Fibroblast of villous mesenchyme (primary cell): ENCODE measurements at regions not wholly inside any gene's neighbourhood (a gene's known extent, or its start where the extent isn't known, plus 50 kb on each side); places are given as distances from the start of the nearest gene placed in this dataset.
A peak's percentile ranks its signal among the peaks of the same experiment; 100 is the strongest.

Experiments
- DNase-seq: peaks from one replicate; pipeline ENCODE4 v3.0.0-alpha.2; 2010; ENCODE audit warnings: low read depth
- H3K4me3 ChIP-seq: 2 replicates; pipeline ENCODE4 v1.5.1; 2011; ENCODE audit warnings: low read depth, mild to moderate bottlenecking, low read length
- TF ChIP-seq, protein P1 (sequence below): IDR thresholded peaks from 2 replicates; pipeline ENCODE4 v1.5.1; 2012; ENCODE audit warnings: low read depth, mild to moderate bottlenecking, low read length; ENCODE audit not compliant: insufficient read depth

GRCh38 chr13:91169321-91170050 lies 178.0 kb upstream of the MIR17HG start:
- no peak for DNase-seq
- TF ChIP-seq, protein P1, sequence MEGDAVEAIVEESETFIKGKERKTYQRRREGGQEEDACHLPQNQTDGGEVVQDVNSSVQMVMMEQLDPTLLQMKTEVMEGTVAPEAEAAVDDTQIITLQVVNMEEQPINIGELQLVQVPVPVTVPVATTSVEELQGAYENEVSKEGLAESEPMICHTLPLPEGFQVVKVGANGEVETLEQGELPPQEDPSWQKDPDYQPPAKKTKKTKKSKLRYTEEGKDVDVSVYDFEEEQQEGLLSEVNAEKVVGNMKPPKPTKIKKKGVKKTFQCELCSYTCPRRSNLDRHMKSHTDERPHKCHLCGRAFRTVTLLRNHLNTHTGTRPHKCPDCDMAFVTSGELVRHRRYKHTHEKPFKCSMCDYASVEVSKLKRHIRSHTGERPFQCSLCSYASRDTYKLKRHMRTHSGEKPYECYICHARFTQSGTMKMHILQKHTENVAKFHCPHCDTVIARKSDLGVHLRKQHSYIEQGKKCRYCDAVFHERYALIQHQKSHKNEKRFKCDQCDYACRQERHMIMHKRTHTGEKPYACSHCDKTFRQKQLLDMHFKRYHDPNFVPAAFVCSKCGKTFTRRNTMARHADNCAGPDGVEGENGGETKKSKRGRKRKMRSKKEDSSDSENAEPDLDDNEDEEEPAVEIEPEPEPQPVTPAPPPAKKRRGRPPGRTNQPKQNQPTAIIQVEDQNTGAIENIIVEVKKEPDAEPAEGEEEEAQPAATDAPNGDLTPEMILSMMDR: no peak
- no peak overlapping the region for H3K4me3 ChIP-seq

GRCh38 chr13:91172160-91172559 lies 175.3 kb upstream of the MIR17HG start:
- TF ChIP-seq, protein P1: no peak
- H3K4me3 ChIP-seq: no peak overlapping the region
- DNase-seq: no peak

DNA sequence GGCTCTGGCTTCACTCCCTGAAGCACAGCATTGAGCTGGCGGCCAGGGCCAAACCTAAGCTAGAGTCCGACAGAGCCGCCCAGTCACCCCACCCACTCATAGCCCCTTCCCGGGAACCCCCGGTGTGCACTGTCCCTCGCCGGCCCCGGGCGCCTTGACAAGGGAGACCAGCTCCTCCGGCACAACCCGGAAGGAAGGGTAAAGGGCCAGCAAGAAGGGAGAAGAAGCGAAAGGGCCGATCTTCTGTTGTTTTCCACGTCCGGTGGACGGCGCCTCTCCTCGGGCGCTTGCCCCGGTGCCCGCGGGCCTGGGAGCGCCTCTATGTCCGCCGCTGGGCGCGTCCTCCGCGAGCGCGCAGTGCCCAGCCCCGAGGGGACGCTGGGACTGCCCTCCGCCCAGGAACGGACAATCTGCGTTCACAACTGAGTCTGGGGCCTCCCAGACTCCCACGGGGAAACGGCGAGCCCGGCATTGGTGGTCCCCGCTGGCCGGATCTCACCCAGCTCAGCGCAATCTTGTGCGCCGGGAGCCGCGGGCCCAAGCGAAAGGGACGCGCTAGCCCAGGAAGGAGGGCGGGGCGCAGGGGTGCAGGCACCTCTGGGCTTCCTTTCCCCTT lies 172.5 kb upstream of the MIR17HG start:
- TF ChIP-seq, protein P1: no peak
- peak overlapping the region; percentile 19 for H3K4me3 ChIP-seq
- DNase-seq: no peak

GRCh38 chr13:91178099-91178498 lies 169.4 kb upstream of the MIR17HG start:
- DNase-seq: no peak
- TF ChIP-seq, protein P1: no peak
- H3K4me3 ChIP-seq: no peak overlapping the region

- DNase-seq: no peak
- TF ChIP-seq, protein P1: no peak
- no peak overlapping the region for H3K4me3 ChIP-seq
These were observed 165.6 kb upstream of the MIR17HG start for GRCh38 chr13:91181892-91182291.

- no peak for DNase-seq
- TF ChIP-seq, protein P1: no peak
- no peak overlapping the region for H3K4me3 ChIP-seq
These were observed 163.1 kb upstream of the MIR17HG start for GRCh38 chr13:91184244-91184926.
